GM21360 (cell line): ENCODE measurements at regions not wholly inside any gene's neighbourhood (a gene's known extent, or its start where the extent isn't known, plus 50 kb on each side); places are given as distances from the start of the nearest gene placed in this dataset.
"Not testable (repeated sequence)": the region's sequence is repeated elsewhere in the genome, so short reads cannot be mapped to it uniquely, and the experiment has no call there.

Experiments used
- ATAC-seq: cut with Tn5 transposase; IDR thresholded peaks from one replicate; pipeline ENCODE4 v1.9.1; 2021; ENCODE audit warnings: mild to moderate bottlenecking, moderate library complexity; ENCODE audit not compliant: unreplicated experiment

GRCh38 chr16:47872225-47872624, 283.6 kb downstream of the ABCC12 start:
- ATAC-seq: no peak

GRCh38 chr16:47866423-47866822, 289.4 kb downstream of the ABCC12 start:
- no peak for ATAC-seq

- no peak for ATAC-seq
Observed at GRCh38 chr16:47865337-47865855, 290.4 kb downstream of the ABCC12 start.

- not testable (repeated sequence) for ATAC-seq
Observed at GRCh38 chr16:47864262-47864661, 291.5 kb downstream of the ABCC12 start.

- no peak for ATAC-seq
Observed at GRCh38 chr16:47861999-47862398, 293.8 kb downstream of the ABCC12 start.

GRCh38 chr16:47858333-47858982, 297.3 kb downstream of the ABCC12 start:
- ATAC-seq: no peak

GRCh38 chr16:47855431-47855830, 300.4 kb downstream of the ABCC12 start:
- no peak for ATAC-seq

- ATAC-seq: no peak
Observed at GRCh38 chr16:47854737-47855136, 301.1 kb downstream of the ABCC12 start.

- no peak for ATAC-seq
Observed at GRCh38 chr16:47852991-47853390, 302.8 kb downstream of the ABCC12 start.

- no peak for ATAC-seq
Observed at GRCh38 chr16:47851146-47851545, 304.6 kb downstream of the ABCC12 start.

- ATAC-seq: no peak
Observed at GRCh38 chr16:47849736-47850135, 306.1 kb downstream of the ABCC12 start.

GRCh38 chr16:47848421-47849109, 307.2 kb downstream of the ABCC12 start:
- no peak for ATAC-seq

GRCh38 chr16:47847220-47847970, 308.4 kb downstream of the ABCC12 start:
- ATAC-seq: no peak

GRCh38 chr16:47834485-47835024, 321.2 kb downstream of the ABCC12 start:
- no peak for ATAC-seq

- ATAC-seq: no peak
Observed at GRCh38 chr16:47833771-47834170, 322.0 kb downstream of the ABCC12 start.

GRCh38 chr16:47829850-47830600, 325.8 kb downstream of the ABCC12 start:
- ATAC-seq: no peak

- no peak for ATAC-seq
Observed at GRCh38 chr16:47826070-47826469, 329.7 kb downstream of the ABCC12 start.

- no peak for ATAC-seq
Observed at GRCh38 chr16:47817048-47817447, 338.7 kb downstream of the ABCC12 start.

- ATAC-seq: no peak
Observed at GRCh38 chr16:47816511-47816910, 339.3 kb downstream of the ABCC12 start.

GRCh38 chr16:47815655-47816054, 340.1 kb downstream of the ABCC12 start:
- ATAC-seq: no peak

- not testable (repeated sequence) for ATAC-seq
Observed at GRCh38 chr16:47811758-47812157, 344.0 kb downstream of the ABCC12 start.
